Endodermal cell (in vitro differentiated cells): ENCODE measurements at regions not wholly inside any gene's neighbourhood (a gene's known extent, or its start where the extent isn't known, plus 50 kb on each side); places are given as distances from the start of the nearest gene placed in this dataset.

Experiments
- DNase-seq: peaks from one replicate; pipeline ENCODE4 v3.0.0-alpha.2; 2017
- H3K27ac ChIP-seq: 2 replicates; pipeline ENCODE4 v1.5.1; 2013; ENCODE audit warnings: mild to moderate bottlenecking, low read depth, low read length, moderate library complexity
- H3K27me3 ChIP-seq: 2 replicates; pipeline ENCODE4 v1.6.1; 2013; ENCODE audit warnings: mild to moderate bottlenecking, low read length, moderate library complexity; ENCODE audit not compliant: insufficient read depth, control insufficient read depth, poor library complexity, severe bottlenecking
- H3K36me3 ChIP-seq: 2 replicates; pipeline ENCODE4 v1.7.0; 2013; ENCODE audit warnings: mild to moderate bottlenecking, low read length, moderate library complexity; ENCODE audit not compliant: control insufficient read depth, insufficient read depth
- H3K4me1 ChIP-seq: one replicate; pipeline ENCODE4 v1.7.0; 2013; ENCODE audit warnings: low read length; ENCODE audit not compliant: control insufficient read depth, insufficient read depth
- H3K4me3 ChIP-seq: 2 replicates; pipeline ENCODE4 v1.5.1; 2013; ENCODE audit warnings: mild to moderate bottlenecking, low read length, moderate library complexity
- H3K9ac ChIP-seq: 2 replicates; pipeline ENCODE4 v1.6.1; 2013; ENCODE audit warnings: mild to moderate bottlenecking, low read length, moderate library complexity; ENCODE audit not compliant: poor library complexity, severe bottlenecking; ENCODE audit errors: extremely low read depth
- H3K9me3 ChIP-seq: 2 replicates; pipeline ENCODE4 v1.6.1; 2013; ENCODE audit warnings: mild to moderate bottlenecking, low read length, moderate library complexity; ENCODE audit not compliant: control insufficient read depth
- H3K27ac Mint-ChIP-seq: 2 replicates; pipeline ENCODE4 v1.8.0; 2020; ENCODE audit warnings: mixed read lengths
- H3K27me3 Mint-ChIP-seq: 2 replicates; pipeline ENCODE4 v1.8.0; 2021; ENCODE audit warnings: mild to moderate bottlenecking, mixed read lengths; ENCODE audit not compliant: insufficient read depth
- H3K36me3 Mint-ChIP-seq: 2 replicates; pipeline ENCODE4 v1.8.0; 2020; ENCODE audit warnings: low read depth, mixed read lengths
- H3K4me1 Mint-ChIP-seq: 2 replicates; pipeline ENCODE4 v1.8.0; 2020; ENCODE audit warnings: mixed read lengths
- H3K4me3 Mint-ChIP-seq: 2 replicates; pipeline ENCODE4 v1.8.0; 2020; ENCODE audit warnings: mild to moderate bottlenecking, moderate library complexity, mixed read lengths
- H3K9me3 Mint-ChIP-seq: 2 replicates; pipeline ENCODE4 v1.8.0; 2020; ENCODE audit warnings: mild to moderate bottlenecking, mixed read lengths
- CTCF ChIP-seq: fragments of 200-600 bp; sonication (generic); conservative IDR thresholded peaks from 2 replicates; pipeline ENCODE4 v1.5.0; 2021; ENCODE audit warnings: antibody characterized with exemption, mild to moderate bottlenecking
- WGBS, 2 experiments: methylation state at CpG; one replicate each; pipeline versions ENCODE4 v1.1.5 to v1.1.7; 2013; ENCODE audit warnings: missing lambda C conversion rate in 2 of 2, mixed read lengths in 1 of 2; ENCODE audit not compliant: insufficient coverage in 1 of 2, insufficient read length in 1 of 2; 5-methylcytosine and 5-hydroxymethylcytosine counted together

GRCh38 chr11:95341221-95341620, 110.2 kb upstream of the SESN3 start:
- TF ChIP-seq CTCF = no peak
- peaks cover 18% of the 10 kb centered on the region for H3K27me3 Mint-ChIP-seq
- no peak overlapping the region for H3K4me3 ChIP-seq
- no peaks in the 10 kb centered on the region for H3K9me3 ChIP-seq
- H3K27me3 ChIP-seq = no peaks in the 10 kb centered on the region
- H3K9me3 Mint-ChIP-seq = no peaks in the 10 kb centered on the region
- no peak overlapping the region for H3K4me3 Mint-ChIP-seq
- no peak overlapping the region for H3K9ac ChIP-seq
- H3K4me1 ChIP-seq = peaks cover 23% of the 10 kb centered on the region
- H3K27ac Mint-ChIP-seq = no peak overlapping the region
- no peak for DNase-seq
- H3K4me1 Mint-ChIP-seq = peaks cover 4% of the 10 kb centered on the region
- H3K36me3 ChIP-seq = no peaks in the 10 kb centered on the region
- peak overlapping the region; percentile 4 for H3K27ac ChIP-seq
- no peaks in the 10 kb centered on the region for H3K36me3 Mint-ChIP-seq
- 82 to 93% methylated on average over 10 of the region's 10 CpGs for WGBS, 2 experiments

GRCh38 chr11:95339086-95339901, 108.3 kb upstream of the SESN3 start:
- Histone ChIP-seq H3K4me1 (peaks cover 23% of the 10 kb centered on the region), H3K27me3 (no peaks in the 10 kb centered on the region), H3K27ac (peak overlapping the region; percentile 80), H3K36me3 (no peaks in the 10 kb centered on the region), H3K4me3 (no peak overlapping the region), H3K9ac (no peak overlapping the region), H3K9me3 (no peaks in the 10 kb centered on the region)
- H3K27me3 Mint-ChIP-seq = peaks cover 24% of the 10 kb centered on the region
- H3K27ac Mint-ChIP-seq = no peak overlapping the region
- DNase-seq = no peak
- H3K36me3 Mint-ChIP-seq = no peaks in the 10 kb centered on the region
- peaks cover 6% of the 10 kb centered on the region for H3K4me1 Mint-ChIP-seq
- no peak for TF ChIP-seq CTCF
- WGBS, 2 experiments = 54 to 72% methylated on average over 3 to 4 of the region's 4 CpGs
- H3K9me3 Mint-ChIP-seq = no peaks in the 10 kb centered on the region
- no peak overlapping the region for H3K4me3 Mint-ChIP-seq

- no peaks in the 10 kb centered on the region for H3K36me3 Mint-ChIP-seq
- Histone ChIP-seq H3K27ac (peak overlapping the region; percentile 80), H3K27me3 (no peaks in the 10 kb centered on the region), H3K9me3 (no peaks in the 10 kb centered on the region), H3K9ac (no peak overlapping the region), H3K4me3 (no peak overlapping the region), H3K4me1 (peaks cover 23% of the 10 kb centered on the region), H3K36me3 (no peaks in the 10 kb centered on the region)
- peaks cover 26% of the 10 kb centered on the region for H3K27me3 Mint-ChIP-seq
- no peak for TF ChIP-seq CTCF
- H3K9me3 Mint-ChIP-seq = no peaks in the 10 kb centered on the region
- no peak overlapping the region for H3K4me3 Mint-ChIP-seq
- no peak overlapping the region for H3K27ac Mint-ChIP-seq
- H3K4me1 Mint-ChIP-seq = peaks cover 6% of the 10 kb centered on the region
- 56 to 59% methylated on average over 4 of the region's 4 CpGs for WGBS, 2 experiments
- DNase-seq = no peak
These were observed 107.5 kb upstream of the SESN3 start for GRCh38 chr11:95338430-95338991.
